HepG2 (cell line): ENCODE measurements at regions not wholly inside any gene's neighbourhood (a gene's known extent, or its start where the extent isn't known, plus 50 kb on each side); places are given as distances from the start of the nearest gene placed in this dataset.

ENCODE experiments used
- ATAC-seq: fragments of 200-7000 bp; cut with Tn5 transposase; 3 replicates; pipeline ENCODE4 v1.9.1; 2020; ENCODE audit warnings: mild to moderate bottlenecking, moderate library complexity
- BruUV-seq: library from RNA; stranded (reverse); fragments of 400-500 nt; replicated peaks from 2 replicates; lab custom pipeline; 2021; lab: Mats Ljungman, UMichigan
- CTCF ChIA-PET: fragments of 300-600 bp; formaldehyde crosslinking; extraction: SDS; loops from one replicate; lab custom pipeline; 2021; ENCODE audit warnings: low total read pairs, inconsistent platforms, low intra/inter-chr PET ratio; lab: Yijun Ruan, JAX
- POLR2A ChIA-PET: fragments of 350-600 bp; sonication (Branson Sonifier 250); formaldehyde crosslinking; loops from one replicate; lab custom pipeline; 2020; ENCODE audit warnings: antibody characterized with exemption, inconsistent platforms; lab: Yijun Ruan, JAX
- DNase-seq: peaks from one replicate; pipeline ENCODE4 v3.0.0-alpha.2; 2015; ENCODE audit warnings: low spot score
- FAIRE-seq: peaks from 3 replicates; lab custom pipeline; 2011; peaks lifted over from hg19 to GRCh38; lab: Jason Lieb, UNC
- H2AFZ ChIP-seq: one replicate; pipeline ENCODE4 v1.6.1; 2011; ENCODE audit warnings: low read length, inconsistent platforms
- H3K27ac ChIP-seq: fragments of 300-600 bp; 3 replicates; pipeline ENCODE4 v1.8.0; 2011; ENCODE audit warnings: mixed run types, mild to moderate bottlenecking, mixed read lengths, low read length, inconsistent platforms; ENCODE audit not compliant: insufficient read depth; ENCODE audit errors: extremely low read length
- H3K27me3 ChIP-seq, 2 experiments: fragments of 200-600 bp in 1 of 2; 2 replicates in 1 of 2; 3 replicates in 1 of 2; pipeline versions ENCODE4 v1.6.0 to v1.8.0; 2011; ENCODE audit warnings: low read length in 2 of 2, mild to moderate bottlenecking in 2 of 2, moderate library complexity in 2 of 2, inconsistent platforms in 1 of 2; ENCODE audit not compliant: insufficient read depth in 2 of 2, control insufficient read depth in 1 of 2
- H3K36me3 ChIP-seq, 2 experiments: fragments of 200-600 bp in 1 of 2; replicated peaks in 1 of 2; 2 replicates in 1 of 2; 3 replicates in 1 of 2; pipeline versions ENCODE4 v1.5.1 to v1.8.0; 2011; ENCODE audit warnings: low read length in 2 of 2, inconsistent platforms in 1 of 2; ENCODE audit not compliant: insufficient read depth in 2 of 2, control insufficient read depth in 1 of 2
- H3K4me1 ChIP-seq: 2 replicates; pipeline ENCODE4 v1.5.1; 2012; ENCODE audit warnings: low read length, inconsistent platforms; ENCODE audit not compliant: insufficient read depth
- H3K4me2 ChIP-seq: 2 replicates; pipeline ENCODE4 v1.6.0; 2011; ENCODE audit warnings: low read depth, low read length, inconsistent platforms
- H3K4me3 ChIP-seq, 3 experiments: fragments of 200-600 bp in 1 of 3; sonication (generic), shearing (Covaris generic) in 1 of 3; replicated peaks in 1 of 3; 2 replicates each; pipeline ENCODE4 v1.5.1; 2011 to 2016; ENCODE audit warnings: low read length in 3 of 3, inconsistent platforms in 2 of 3, low read depth in 2 of 3, mild to moderate bottlenecking in 2 of 3, control low read depth in 1 of 3, mixed read lengths in 1 of 3; ENCODE audit not compliant: insufficient read depth in 1 of 3
- H3K79me2 ChIP-seq: one replicate; pipeline ENCODE4 v1.6.1; 2011; ENCODE audit warnings: low read length, inconsistent platforms; ENCODE audit not compliant: insufficient read depth
- H3K9ac ChIP-seq: 2 replicates; pipeline ENCODE4 v1.6.0; 2011; ENCODE audit warnings: mild to moderate bottlenecking, low read depth, low read length, inconsistent platforms; ENCODE audit not compliant: insufficient read depth
- H3K9me3 ChIP-seq: 2 replicates; pipeline ENCODE4 v1.5.1; 2012; ENCODE audit warnings: mild to moderate bottlenecking, low read length
- H4K20me1 ChIP-seq: 2 replicates; pipeline ENCODE4 v1.6.0; 2011; ENCODE audit warnings: inconsistent platforms, mild to moderate bottlenecking, low read length, moderate library complexity; ENCODE audit not compliant: insufficient read depth
- ARID4A ChIP-seq: sonication (generic); formaldehyde crosslinking; IDR thresholded peaks from 2 replicates; pipeline ENCODE4 v1.5.0; 2020; ENCODE audit warnings: mild to moderate bottlenecking, missing genetic modification reagents, borderline replicate concordance
- HOXD1 ChIP-seq: sonication (generic); formaldehyde crosslinking; IDR thresholded peaks from 2 replicates; pipeline ENCODE4 v1.5.0; 2020; ENCODE audit warnings: missing genetic modification reagents
- MIER3 ChIP-seq: IDR thresholded peaks from 2 replicates; pipeline ENCODE4 v1.6.1; 2016; ENCODE audit warnings: missing compliant biosample characterization, borderline replicate concordance
- ZNF431 ChIP-seq: sonication (generic); formaldehyde crosslinking; IDR thresholded peaks from 2 replicates; pipeline ENCODE4 v1.9.0; 2022; ENCODE audit warnings: missing genetic modification reagents, low read depth, mild to moderate bottlenecking, borderline replicate concordance
- ZNF570 ChIP-seq: sonication (generic); formaldehyde crosslinking; IDR thresholded peaks from 2 replicates; pipeline ENCODE4 v1.4.0; 2020; ENCODE audit warnings: mild to moderate bottlenecking, missing genetic modification reagents, borderline replicate concordance
- ZNF619 ChIP-seq: sonication (generic); formaldehyde crosslinking; IDR thresholded peaks from 2 replicates; pipeline ENCODE4 v1.4.0; 2020; ENCODE audit warnings: mild to moderate bottlenecking, missing genetic modification reagents
- ZNF746 ChIP-seq: sonication (generic); formaldehyde crosslinking; IDR thresholded peaks from 2 replicates; pipeline ENCODE4 v1.8.0; 2022; ENCODE audit warnings: mild to moderate bottlenecking, missing genetic modification reagents
- ZNF841 ChIP-seq: sonication (generic); formaldehyde crosslinking; IDR thresholded peaks from 2 replicates; pipeline ENCODE4 v1.8.1; 2023; ENCODE audit warnings: missing genetic modification reagents, borderline replicate concordance
- ZSCAN22 ChIP-seq: sonication (generic); formaldehyde crosslinking; IDR thresholded peaks from 2 replicates; pipeline ENCODE4 v1.4.0; 2020; ENCODE audit warnings: mild to moderate bottlenecking, missing genetic modification reagents
- WGBS: methylation state at CpG from one replicate; pipeline ENCODE4 v1.1.6; 2017; ENCODE audit warnings: low lambda C conversion rate; 5-methylcytosine and 5-hydroxymethylcytosine counted together
- in situ Hi-C: cut with HindIII; loops from 2 replicates; pipeline ENCODE4 v1.10.0; 2017; ENCODE audit warnings: low pct_unique_long_range_greater_than_20kb; ENCODE audit not compliant: extremely low pct_ligation_motif_present
- intact Hi-C: fragments of 100-400 bp; cut with micrococcal nuclease; formaldehyde crosslinking; loops from one replicate; pipeline ENCODE4 v1.10.0; 2022; ENCODE audit not compliant: unreplicated experiment

GRCh38 chr11:86746514-86746913 lies 53.8 kb upstream of the PRSS23 start:
- ATAC-seq: no peak
- ChIA-PET POLR2A (no interaction called here), CTCF (no interaction called here)
- no peaks in the 10 kb centered on the region for H3K36me3 ChIP-seq
- H3K4me1 ChIP-seq: peaks cover 24% of the 10 kb centered on the region
- BruUV-seq: no TSS peak
- H3K27ac ChIP-seq: no peak overlapping the region
- H3K9ac ChIP-seq: no peak overlapping the region
- no peak overlapping the region for H3K4me2 ChIP-seq
- intact Hi-C loops (no loop called here), in situ Hi-C loops (no loop called here)
- no peaks in the 10 kb centered on the region for H3K79me2 ChIP-seq
- peaks cover 2% of the 10 kb centered on the region in 2 experiments; a peak in 1 of 5 replicates for H3K27me3 ChIP-seq
- FAIRE-seq: no peak
- DNase-seq: no peak
- 26% methylated on average over 3 of the region's 3 CpGs for WGBS
- H2AFZ ChIP-seq: no peak overlapping the region
- H3K9me3 ChIP-seq: no peaks in the 10 kb centered on the region
- H3K4me3 ChIP-seq: no peak overlapping the region
- TF ChIP-seq ARID4A (CRISPR knock-in tag) (no peak), ZNF570 (CRISPR knock-in tag) (no peak), ZNF619 (no peak), ZSCAN22 (CRISPR knock-in tag) (no peak), HOXD1 (no peak), ZNF431 (CRISPR knock-in tag) (no peak), ZNF746 (CRISPR knock-in tag) (no peak), ZNF841 (CRISPR knock-in tag) (no peak), MIER3 (CRISPR knock-in tag) (no peak)
- H4K20me1 ChIP-seq: no peaks in the 10 kb centered on the region
